PC-3 (cell line): ENCODE measurements at regions not wholly inside any gene's neighbourhood (a gene's known extent, or its start where the extent isn't known, plus 50 kb on each side); places are given as distances from the start of the nearest gene placed in this dataset.
"Not testable (repeated sequence)": the region's sequence is repeated elsewhere in the genome, so short reads cannot be mapped to it uniquely, and the experiment has no call there.

Experiments used
- ATAC-seq: fragments of 200-7000 bp; cut with Tn5 transposase; 2 replicates; pipeline ENCODE4 v1.9.1; 2020; ENCODE audit warnings: mild to moderate bottlenecking, moderate library complexity
- BruUV-seq: library from RNA; stranded (reverse); fragments of 400-500 nt; replicated peaks from 2 replicates; lab custom pipeline; 2021; lab: Mats Ljungman, UMichigan
- CTCF ChIA-PET: fragments of 300-600 bp; sonication (Branson Sonifier 250); formaldehyde crosslinking; loops from one replicate; lab custom pipeline; 2022; ENCODE audit warnings: antibody characterized with exemption; lab: Charles Lee
- POLR2A ChIA-PET: fragments of 300-600 bp; sonication (Branson Sonifier 250); formaldehyde crosslinking; loops from one replicate; lab custom pipeline; 2022; ENCODE audit warnings: antibody characterized with exemption; ENCODE audit not compliant: unreplicated experiment; lab: Charles Lee
- DNase-seq: peaks from one replicate; pipeline ENCODE4 v3.0.0-alpha.2; 2015
- H2AFZ ChIP-seq: fragments of 300-600 bp; sonication (generic); 2 replicates; pipeline ENCODE4 v1.6.0; 2016; ENCODE audit warnings: antibody characterized with exemption, low read length
- H3F3A ChIP-seq: fragments of 300-600 bp; sonication (generic); one replicate; pipeline ENCODE4 v1.6.0; 2017; ENCODE audit warnings: antibody characterized with exemption, low read length, control low read depth, mild to moderate bottlenecking; ENCODE audit not compliant: unreplicated experiment
- H3K27ac ChIP-seq: fragments of 300-600 bp; sonication (generic); 2 replicates; pipeline ENCODE4 v1.5.1; 2016; ENCODE audit warnings: mild to moderate bottlenecking, low read length
- H3K27me3 ChIP-seq: fragments of 300-600 bp; sonication (generic); 2 replicates; pipeline ENCODE4 v1.6.1; 2016; ENCODE audit warnings: low read length, mixed read lengths
- H3K36me3 ChIP-seq: fragments of 300-600 bp; sonication (generic); 2 replicates; pipeline ENCODE4 v1.6.1; 2016; ENCODE audit warnings: low read depth, mixed run types, low read length, mixed read lengths
- H3K4me1 ChIP-seq: fragments of 300-600 bp; sonication (generic); 2 replicates; pipeline ENCODE4 v1.5.1; 2016; ENCODE audit warnings: low read length; ENCODE audit not compliant: insufficient read depth
- H3K4me2 ChIP-seq: fragments of 300-600 bp; sonication (generic); 2 replicates; pipeline ENCODE4 v1.6.0; 2016; ENCODE audit warnings: low read length
- H3K4me3 ChIP-seq: fragments of 300-600 bp; sonication (generic); 2 replicates; pipeline ENCODE4 v1.5.1; 2016; ENCODE audit warnings: mild to moderate bottlenecking, low read length, mixed read lengths
- H3K79me2 ChIP-seq: fragments of 300-600 bp; sonication (generic); 2 replicates; pipeline ENCODE4 v1.6.1; 2017; ENCODE audit warnings: low read length, mixed read lengths
- H3K9ac ChIP-seq: fragments of 300-600 bp; sonication (generic); 2 replicates; pipeline ENCODE4 v1.6.0; 2016; ENCODE audit warnings: mild to moderate bottlenecking, low read length
- H3K9me2 ChIP-seq: fragments of 300-600 bp; sonication (generic); replicated peaks from 2 replicates; pipeline ENCODE4 v1.6.1; 2016; ENCODE audit warnings: mixed run types, low read length, mixed read lengths
- H3K9me3 ChIP-seq: fragments of 300-600 bp; sonication (generic); 2 replicates; pipeline ENCODE4 v1.6.1; 2016; ENCODE audit warnings: low read length, mixed read lengths
- H4K20me1 ChIP-seq: fragments of 300-600 bp; sonication (generic); 2 replicates; pipeline ENCODE4 v1.6.1; 2016; ENCODE audit warnings: low read length, mixed read lengths
- CTCF ChIP-seq: fragments of 300-600 bp; sonication (generic); conservative IDR thresholded peaks from 2 replicates; pipeline ENCODE4 v1.5.1; 2017; ENCODE audit warnings: antibody characterized with exemption, low read depth, mild to moderate bottlenecking, low read length
- EZH2 ChIP-seq: fragments of 300-600 bp; sonication (generic); IDR thresholded peaks from one replicate; pipeline ENCODE4 v1.6.1; 2017; ENCODE audit warnings: antibody characterized with exemption, mild to moderate bottlenecking, low read length; ENCODE audit not compliant: unreplicated experiment
- EZH2phosphoT487 ChIP-seq: fragments of 300-600 bp; sonication (generic); IDR thresholded peaks from 2 replicates; pipeline ENCODE4 v1.6.1; 2018; ENCODE audit warnings: mild to moderate bottlenecking, antibody characterized with exemption, low read length, borderline replicate concordance
- intact Hi-C: fragments of 100-400 bp; cut with micrococcal nuclease; formaldehyde crosslinking; loops from 2 replicates; pipeline ENCODE4 v1.9.0; 2023

DNA sequence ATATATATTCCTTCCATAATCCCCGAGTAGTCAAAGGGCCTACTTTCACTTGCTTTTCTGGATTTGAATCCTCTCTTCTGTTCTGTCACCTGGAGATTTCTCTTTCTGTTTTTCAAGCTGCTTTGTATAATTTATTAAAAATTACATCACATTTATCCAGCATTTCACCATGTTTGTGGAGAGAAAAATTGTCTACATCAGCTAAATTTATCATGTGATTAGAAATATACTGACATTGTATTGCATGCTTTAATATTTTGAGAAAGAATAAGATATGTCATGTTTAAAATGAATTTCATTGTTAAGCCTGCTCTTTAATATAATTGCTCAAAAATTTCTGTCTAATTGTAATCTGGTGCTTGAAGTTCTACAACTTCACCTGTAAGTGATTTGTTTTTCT lies 323.1 kb upstream of the DKK2 start:
- TF ChIP-seq CTCF (no peak), EZH2 (no peak), EZH2phosphoT487 (no peak)
- POLR2A ChIA-PET, result no interaction called here
- Histone ChIP-seq H3K27ac (no peak overlapping the region), H3F3A (no peaks in the 10 kb centered on the region), H3K79me2 (no peaks in the 10 kb centered on the region), H3K9me3 (no peaks in the 10 kb centered on the region), H3K36me3 (no peaks in the 10 kb centered on the region), H3K4me1 (no peaks in the 10 kb centered on the region), H3K9me2 (no peaks in the 10 kb centered on the region), H2AFZ (no peak overlapping the region), H3K4me3 (no peak overlapping the region), H3K4me2 (no peak overlapping the region), H4K20me1 (no peaks in the 10 kb centered on the region), H3K9ac (no peak overlapping the region), H3K27me3 (no peaks in the 10 kb centered on the region; the same call in 1 of the 2 replicates)
- CTCF ChIA-PET, result no interaction called here
- ATAC-seq (no peak), DNase-seq (no peak)
- BruUV-seq, result no TSS peak
- intact Hi-C loops, result no loop called here

DNA sequence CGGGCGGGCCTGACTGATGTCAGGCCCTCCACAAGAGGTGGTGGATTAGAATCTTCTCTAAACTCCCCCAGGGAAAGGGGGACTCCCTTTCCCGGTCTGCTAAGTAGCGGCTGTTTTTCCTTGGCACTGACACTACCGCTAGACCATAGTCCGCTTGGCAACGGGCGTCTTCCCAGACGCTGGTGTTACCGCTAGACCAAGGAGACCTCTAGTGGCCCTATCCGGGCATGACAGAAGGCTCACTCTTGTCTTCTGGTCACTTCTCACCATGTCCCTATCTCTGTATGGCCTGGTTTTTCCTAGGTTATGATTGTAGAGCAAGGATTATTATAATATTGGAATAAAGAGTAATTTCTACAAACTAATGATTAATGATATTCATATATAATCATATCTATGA lies 318.2 kb upstream of the DKK2 start:
- BruUV-seq, H2AFZ ChIP-seq, H3F3A ChIP-seq, H3K36me3 ChIP-seq, H4K20me1 ChIP-seq, H3K4me2 ChIP-seq, H3K4me1 ChIP-seq, CTCF ChIA-PET, ATAC-seq, H3K9me3 ChIP-seq, intact Hi-C loops, H3K79me2 ChIP-seq, H3K9ac ChIP-seq, H3K27me3 ChIP-seq, H3K27ac ChIP-seq, POLR2A ChIA-PET, H3K4me3 ChIP-seq, H3K9me2 ChIP-seq: not testable (repeated sequence)
- peak; percentile 39; the same call in 1 of the 2 replicates for TF ChIP-seq CTCF
- DNase-seq, result peak; percentile 48

DNA sequence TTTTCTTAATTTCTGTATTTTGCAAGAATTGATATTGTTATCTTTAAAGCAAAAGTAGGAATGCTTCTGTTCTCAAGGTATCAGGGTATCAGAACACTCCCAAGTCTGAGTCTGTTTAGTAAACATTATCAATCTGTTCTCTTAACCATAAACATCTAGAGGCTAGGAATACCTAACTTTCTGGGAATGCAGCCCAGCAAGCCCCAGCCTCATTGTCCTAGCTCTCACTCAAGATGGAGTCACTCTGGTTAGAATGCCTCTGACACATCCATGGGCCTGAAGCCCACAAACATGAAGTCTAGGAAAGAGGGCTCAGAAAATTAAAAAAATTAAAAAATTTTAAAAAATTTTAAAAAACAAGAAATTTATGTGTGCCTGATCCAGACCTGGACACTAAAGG lies 315.1 kb upstream of the DKK2 start:
- Histone ChIP-seq H3K4me2 (no peak overlapping the region), H3K27me3 (no peaks in the 10 kb centered on the region), H2AFZ (no peak overlapping the region), H4K20me1 (no peaks in the 10 kb centered on the region), H3K27ac (no peak overlapping the region), H3K79me2 (no peaks in the 10 kb centered on the region), H3K9me2 (no peaks in the 10 kb centered on the region), H3K9me3 (no peaks in the 10 kb centered on the region), H3K4me1 (no peaks in the 10 kb centered on the region), H3K4me3 (no peak overlapping the region), H3K36me3 (no peaks in the 10 kb centered on the region), H3F3A (no peaks in the 10 kb centered on the region), H3K9ac (no peak overlapping the region)
- no peak for DNase-seq
- ChIA-PET POLR2A (no interaction called here), CTCF (no interaction called here)
- no peak for ATAC-seq
- BruUV-seq, result no TSS peak
- intact Hi-C loops, result no loop called here
- TF ChIP-seq EZH2phosphoT487, result no peak
- TF ChIP-seq EZH2, result no peak
- no peak for TF ChIP-seq CTCF
